Limb (tissue), 2 donors: ENCODE measurements at regions not wholly inside any gene's neighbourhood (a gene's known extent, or its start where the extent isn't known, plus 50 kb on each side); places are given as distances from the start of the nearest gene placed in this dataset.
A peak's percentile ranks its signal among the peaks of the same experiment; 100 is the strongest.

Source experiments
- DNase-seq, 2 donors: peaks; one replicate each; pipeline ENCODE4 v3.0.0-alpha.2; 2016; ENCODE audit errors: extremely low spot score in 2 of 2

DNA sequence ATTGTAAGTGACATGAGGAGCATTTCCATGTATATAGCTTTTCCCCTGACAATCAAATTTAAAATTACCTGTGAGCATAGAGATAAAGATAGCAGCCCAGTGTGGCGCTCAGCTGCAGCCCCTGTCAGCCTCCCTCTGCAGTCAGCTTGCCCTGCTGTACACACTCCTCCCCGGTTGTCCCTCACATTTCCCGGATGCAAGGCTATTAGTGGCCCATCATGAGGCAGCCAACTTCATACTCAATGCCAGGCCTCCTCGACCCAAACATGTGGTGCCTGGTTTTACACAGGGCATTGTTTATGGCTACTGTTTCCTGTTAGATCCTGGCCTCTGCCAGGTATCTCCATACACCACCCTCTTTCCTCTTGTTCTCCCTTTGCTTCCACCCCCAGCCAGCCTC is 116.1 kb upstream of the SH3BP4 start:
- DNase-seq, result no peak

DNA sequence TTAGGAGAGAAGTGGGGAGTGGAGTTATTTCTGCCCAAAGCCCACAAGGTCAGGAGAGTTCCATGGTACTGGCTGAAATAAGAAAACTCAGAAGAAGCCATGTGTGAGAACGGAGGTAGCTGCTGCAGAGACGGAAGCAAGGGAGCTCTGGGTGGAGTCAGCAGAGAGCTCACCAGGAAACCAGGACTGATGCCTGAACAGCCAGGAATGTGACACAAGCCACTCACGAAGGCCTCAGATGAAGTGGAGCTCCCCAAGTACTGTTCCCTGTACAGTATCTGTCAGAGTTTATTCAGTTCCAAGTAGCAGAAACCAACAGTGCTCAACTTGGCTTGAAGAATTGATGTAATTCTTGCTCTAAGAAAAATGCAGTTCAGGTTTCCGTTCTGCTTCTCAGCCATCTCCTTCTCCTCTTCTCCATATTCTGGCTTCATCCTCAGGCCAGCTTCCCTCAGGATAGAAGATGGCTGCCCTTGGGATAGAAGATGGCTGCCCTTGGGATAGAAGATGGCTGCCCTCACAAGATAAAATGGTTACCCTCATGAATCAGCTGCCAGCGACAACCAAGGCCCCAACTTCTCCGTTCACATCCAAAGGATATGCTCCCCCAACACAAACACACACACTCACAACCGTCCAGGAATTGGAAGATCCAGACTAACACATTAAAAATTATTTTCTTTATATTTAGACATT is 117.4 kb upstream of the SH3BP4 start:
- DNase-seq, result no peak

DNA sequence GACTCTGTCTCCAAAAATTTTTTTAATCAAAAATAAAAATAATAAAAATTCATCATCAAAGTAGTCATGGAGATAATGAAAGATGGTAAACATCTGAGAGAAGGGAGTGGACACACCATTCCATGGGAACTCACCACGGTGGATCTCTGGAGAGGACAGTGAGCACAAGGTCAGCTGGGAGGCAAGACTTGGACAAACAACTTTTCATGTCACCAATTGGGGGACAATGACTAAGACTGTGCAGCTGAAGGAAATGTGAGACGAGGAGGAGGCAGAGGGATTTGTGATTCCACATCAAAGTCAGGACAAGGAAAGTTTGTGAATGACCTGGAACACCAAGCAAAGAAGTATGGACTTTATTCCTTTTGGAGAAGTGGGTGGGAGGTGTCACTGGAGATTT is 121.0 kb upstream of the SH3BP4 start:
- DNase-seq, result no peak

DNA sequence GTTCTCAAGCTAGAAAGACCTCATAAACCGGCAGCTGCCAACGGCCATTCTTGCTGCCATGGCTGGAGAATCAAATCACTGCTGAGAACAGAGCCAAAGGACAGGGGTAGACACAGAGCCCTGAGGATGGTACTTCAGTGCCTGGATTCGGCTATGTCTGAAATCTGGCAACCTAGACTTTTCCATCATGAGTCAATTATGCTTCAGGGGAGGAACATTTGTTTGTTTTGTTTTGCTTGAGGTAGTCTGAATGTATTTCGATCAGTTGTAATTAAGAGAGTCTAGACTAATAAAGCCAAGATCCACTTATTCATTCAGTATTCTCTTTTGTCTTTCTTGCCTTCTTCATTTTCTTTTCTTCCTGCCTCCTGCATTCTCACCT is 122.8 kb upstream of the SH3BP4 start:
- no peak for DNase-seq

GRCh38 chr2:234828382-234829073 is 123.3 kb upstream of the SH3BP4 start:
- DNase-seq, result no peak

DNA sequence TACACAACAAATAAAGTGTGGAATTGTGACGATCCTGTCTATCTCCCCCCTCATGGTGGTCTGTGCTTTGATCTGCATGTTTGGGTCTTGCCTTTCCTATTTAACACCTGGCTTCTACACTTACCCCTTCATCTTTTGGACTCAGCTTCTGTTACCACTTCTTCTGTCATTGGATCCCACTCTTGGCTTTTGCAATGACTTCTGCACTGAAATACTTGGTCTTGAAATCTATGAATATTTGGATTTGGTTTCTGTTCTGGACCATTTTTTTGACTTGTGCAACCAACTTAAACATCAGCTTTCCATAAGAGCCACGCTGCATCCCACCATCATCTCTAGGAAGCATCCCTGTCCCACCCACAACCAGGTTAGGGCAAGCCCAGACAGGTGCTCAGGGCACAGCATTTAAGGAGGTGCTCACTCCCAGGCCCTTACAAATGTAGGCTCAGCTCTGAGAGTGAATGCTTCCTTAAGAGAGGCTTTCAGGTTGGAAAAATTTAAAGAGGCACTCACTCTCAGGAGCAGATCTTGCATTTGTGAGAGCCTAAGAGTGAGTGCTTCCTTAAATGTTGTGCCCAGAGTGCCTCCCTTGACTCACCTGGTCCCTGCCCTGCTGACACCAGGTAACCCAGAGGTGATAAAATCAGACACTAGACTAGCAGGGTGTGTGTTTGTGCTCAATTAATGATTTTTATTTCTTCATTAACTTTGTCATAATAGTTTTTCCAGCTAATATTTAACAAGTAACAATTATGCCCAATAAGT is 124.5 kb upstream of the SH3BP4 start:
- DNase-seq, result no peak

DNA sequence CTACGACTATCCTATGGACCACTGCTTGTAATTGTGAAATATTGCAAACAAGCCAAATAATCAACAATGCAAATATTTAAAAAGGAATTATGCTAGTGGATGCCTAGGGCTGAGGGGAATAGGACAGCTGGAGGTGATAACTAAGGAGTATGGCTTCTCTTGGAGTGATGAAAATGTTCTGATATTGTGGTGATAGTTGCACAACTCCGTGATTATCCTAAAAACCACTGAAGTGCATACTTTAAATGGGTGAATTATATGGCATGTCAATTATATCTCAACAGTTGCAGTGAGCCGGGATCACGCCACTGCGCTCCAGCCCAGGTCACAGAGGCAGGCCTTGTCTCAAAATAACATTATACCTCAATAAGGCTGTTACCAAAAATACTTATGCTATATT is 125.1 kb upstream of the SH3BP4 start:
- no peak for DNase-seq

- DNase-seq, result no peak
These were observed 126.2 kb upstream of the SH3BP4 start for GRCh38 chr2:234825616-234826015.

- peak in 1 of 2 donors; percentile 41 for DNase-seq
These were observed 127.9 kb upstream of the SH3BP4 start for GRCh38 chr2:234823877-234824376.

DNA sequence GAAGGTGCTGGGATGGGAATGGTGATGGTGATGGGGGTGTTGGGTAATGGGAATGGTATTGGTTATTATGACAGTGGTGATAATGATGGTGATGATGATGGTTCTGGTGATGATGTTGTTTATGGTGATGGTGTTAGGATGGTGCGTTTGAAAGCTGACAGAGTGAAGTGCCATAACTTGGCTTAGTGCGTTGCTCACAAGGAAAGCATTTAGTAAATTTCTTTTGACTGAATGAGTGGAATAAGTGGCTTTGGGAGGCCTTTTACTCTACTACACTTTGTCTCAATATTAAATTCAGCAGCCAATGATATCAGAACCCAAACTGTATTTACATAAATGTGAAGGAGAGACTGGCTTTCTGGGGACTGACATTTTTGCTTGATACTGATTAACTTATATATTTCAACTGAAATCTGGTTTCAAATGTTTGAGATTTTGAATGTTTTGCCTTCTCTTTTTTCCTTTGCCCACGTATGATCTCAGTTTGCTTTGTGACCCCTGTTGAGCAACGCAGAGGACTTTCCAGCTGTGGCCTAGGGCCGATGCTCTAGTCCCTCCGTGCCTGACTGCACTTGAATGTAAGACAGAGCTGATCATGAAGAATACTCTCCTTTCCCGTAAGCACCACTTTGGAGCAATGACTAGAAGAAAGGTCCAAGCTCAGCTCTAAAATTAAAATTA is 128.5 kb upstream of the SH3BP4 start:
- no peak for DNase-seq

GRCh38 chr2:234821946-234822475 is 129.8 kb upstream of the SH3BP4 start:
- DNase-seq, result no peak

- DNase-seq, result no peak
These were observed 132.9 kb upstream of the SH3BP4 start for GRCh38 chr2:234818937-234819336.

GRCh38 chr2:234816491-234816890 is 135.3 kb upstream of the SH3BP4 start:
- no peak for DNase-seq

DNA sequence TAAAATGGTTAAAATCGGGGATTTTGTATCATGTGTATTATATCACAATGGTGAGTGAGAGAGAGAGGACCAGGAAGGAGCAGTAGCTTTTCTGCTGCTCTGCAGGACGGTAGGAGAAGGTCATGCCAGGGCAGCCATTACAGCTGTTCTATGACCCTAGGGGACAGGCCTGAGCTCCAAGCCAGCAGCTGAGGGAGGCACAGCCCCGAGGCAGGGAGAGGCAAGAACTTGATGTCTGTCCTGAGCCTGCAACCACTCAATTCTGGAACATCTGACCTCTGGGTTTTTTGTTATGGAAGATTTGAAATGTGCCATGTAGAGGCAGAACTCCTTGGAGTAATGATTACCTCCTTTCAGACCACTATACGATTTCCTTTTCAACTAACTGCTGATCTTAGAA is 135.8 kb upstream of the SH3BP4 start:
- DNase-seq, result no peak

GRCh38 chr2:234814374-234814773 is 137.4 kb upstream of the SH3BP4 start:
- DNase-seq, result no peak

GRCh38 chr2:234812851-234813250 is 139.0 kb upstream of the SH3BP4 start:
- no peak for DNase-seq

DNA sequence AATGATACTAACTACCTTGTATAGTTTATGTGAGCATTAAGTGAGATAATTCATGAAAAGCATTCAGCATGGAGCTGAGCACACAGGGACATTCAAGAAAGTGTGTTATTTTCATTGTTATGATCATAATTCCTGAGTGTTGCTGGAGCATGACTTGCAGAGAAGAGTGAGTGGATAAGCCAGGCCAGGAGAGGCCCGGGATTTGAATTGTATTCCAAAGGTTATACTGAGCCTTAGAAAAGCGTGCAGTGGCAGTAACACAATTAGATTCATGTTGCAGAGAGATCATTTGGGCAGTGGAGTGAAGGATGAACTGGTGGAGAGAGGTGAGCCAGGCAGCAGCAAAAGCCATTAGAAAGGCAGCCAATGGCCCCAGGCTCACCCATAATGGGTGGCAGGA is 142.9 kb upstream of the SH3BP4 start:
- no peak for DNase-seq

- no peak for DNase-seq
These were observed 145.0 kb upstream of the SH3BP4 start for GRCh38 chr2:234806818-234807217.

GRCh38 chr2:234805836-234806235 is 146.0 kb upstream of the SH3BP4 start:
- no peak for DNase-seq

DNA sequence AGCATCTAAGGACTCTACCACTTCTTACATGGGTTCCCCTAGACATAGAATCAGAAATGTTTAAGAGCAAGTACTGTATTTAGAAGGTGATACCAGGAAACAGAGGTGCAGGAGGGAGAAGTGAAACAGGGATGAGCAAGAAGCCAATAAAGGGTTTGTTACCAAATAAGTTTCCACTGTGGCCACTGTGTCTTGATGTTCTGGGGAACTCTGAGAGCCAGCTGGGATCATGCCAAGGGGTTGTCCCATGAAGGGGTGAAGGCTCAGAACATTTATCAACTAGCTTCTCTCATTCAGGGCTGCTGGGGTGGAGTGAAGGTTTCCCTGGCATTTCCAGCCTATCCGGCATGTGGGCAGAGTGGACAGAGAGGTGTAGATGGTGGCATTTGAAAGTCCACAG is 147.1 kb upstream of the SH3BP4 start:
- DNase-seq, result no peak

DNA sequence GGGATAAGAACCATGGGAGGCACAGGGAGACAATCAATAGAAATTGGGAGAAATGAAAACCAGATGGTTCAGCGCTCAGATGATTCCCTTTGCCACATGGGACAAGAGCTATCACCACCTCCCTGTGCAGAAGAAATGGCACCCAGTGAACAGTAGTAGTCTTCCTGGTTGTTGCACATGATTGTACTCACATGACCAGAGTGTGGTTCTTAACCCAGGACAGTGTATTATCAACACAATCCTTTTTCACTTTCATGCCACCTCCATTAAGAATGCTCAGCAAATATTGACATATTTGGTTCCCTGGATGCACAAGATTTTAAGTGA is 149.0 kb upstream of the SH3BP4 start:
- no peak for DNase-seq
